ENCODE measurements at regions not wholly inside any gene's neighbourhood (a gene's known extent, or its start where the extent isn't known, plus 50 kb on each side); places are given as distances from the start of the nearest gene placed in this dataset.

DNA sequence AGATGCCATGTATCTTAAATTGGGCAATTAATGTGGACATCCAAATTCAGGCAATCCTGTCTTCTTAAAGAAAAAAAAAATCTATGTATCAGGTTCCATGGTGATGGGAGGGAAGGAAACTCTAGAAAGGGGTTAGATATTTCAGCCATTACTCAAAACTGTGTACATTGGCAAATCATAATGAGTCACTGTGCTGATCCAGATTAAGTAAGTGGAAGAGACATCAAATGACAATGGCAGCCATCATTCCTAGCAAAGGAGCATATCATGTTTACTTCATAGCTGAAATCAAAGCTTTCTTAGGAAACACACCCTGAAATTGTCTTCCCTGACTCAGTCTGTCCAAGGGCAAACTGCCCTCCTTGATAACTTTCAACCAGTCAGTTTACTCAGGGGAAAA is 713.3 kb upstream of the GBE1 start:
- TF ChIP-seq, protein P1, sequence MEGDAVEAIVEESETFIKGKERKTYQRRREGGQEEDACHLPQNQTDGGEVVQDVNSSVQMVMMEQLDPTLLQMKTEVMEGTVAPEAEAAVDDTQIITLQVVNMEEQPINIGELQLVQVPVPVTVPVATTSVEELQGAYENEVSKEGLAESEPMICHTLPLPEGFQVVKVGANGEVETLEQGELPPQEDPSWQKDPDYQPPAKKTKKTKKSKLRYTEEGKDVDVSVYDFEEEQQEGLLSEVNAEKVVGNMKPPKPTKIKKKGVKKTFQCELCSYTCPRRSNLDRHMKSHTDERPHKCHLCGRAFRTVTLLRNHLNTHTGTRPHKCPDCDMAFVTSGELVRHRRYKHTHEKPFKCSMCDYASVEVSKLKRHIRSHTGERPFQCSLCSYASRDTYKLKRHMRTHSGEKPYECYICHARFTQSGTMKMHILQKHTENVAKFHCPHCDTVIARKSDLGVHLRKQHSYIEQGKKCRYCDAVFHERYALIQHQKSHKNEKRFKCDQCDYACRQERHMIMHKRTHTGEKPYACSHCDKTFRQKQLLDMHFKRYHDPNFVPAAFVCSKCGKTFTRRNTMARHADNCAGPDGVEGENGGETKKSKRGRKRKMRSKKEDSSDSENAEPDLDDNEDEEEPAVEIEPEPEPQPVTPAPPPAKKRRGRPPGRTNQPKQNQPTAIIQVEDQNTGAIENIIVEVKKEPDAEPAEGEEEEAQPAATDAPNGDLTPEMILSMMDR (IDR thresholded peaks at IDR 0.05): no peak
- TF ChIP-seq POLR2A (IDR thresholded peaks at IDR 0.05): no peak
